ENCODE measurements at regions not wholly inside any gene's neighbourhood (a gene's known extent, or its start where the extent isn't known, plus 50 kb on each side); places are given as distances from the start of the nearest gene placed in this dataset.
"Not testable (repeated sequence)": the region's sequence is repeated elsewhere in the genome, so short reads cannot be mapped to it uniquely, and the experiment has no call there.

DNA sequence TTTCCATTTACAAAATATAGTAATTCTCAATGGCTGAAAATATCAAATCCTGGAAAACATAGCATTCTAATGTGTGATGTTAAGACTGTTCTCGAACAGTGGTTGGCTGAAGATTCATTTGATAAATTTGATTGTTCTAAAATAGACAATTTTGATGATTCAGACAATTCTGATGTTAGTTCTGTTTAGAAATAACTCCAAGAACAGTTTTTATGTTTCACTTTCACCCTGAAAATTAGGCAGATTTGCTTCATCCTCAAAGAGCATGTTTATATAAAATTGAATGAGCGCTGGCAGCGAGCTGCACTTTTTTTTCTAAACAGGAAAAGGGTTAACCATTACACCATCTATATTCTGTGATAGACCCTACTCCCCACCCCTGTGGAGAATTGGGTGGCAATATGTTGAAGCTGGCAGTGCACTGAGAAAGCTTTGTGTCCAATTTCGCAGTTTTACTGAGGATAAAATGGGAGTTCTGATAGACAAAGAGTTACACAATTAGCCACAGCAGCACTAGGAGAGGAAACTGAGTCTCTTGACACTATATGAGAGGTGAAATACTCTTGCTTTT is 69.6 kb upstream of the TMED7 start:
- Histone ChIP-seq H3K4me1 (ENCODE audit: control insufficient read depth in 2 of 2, insufficient read depth in 2 of 2, low read length in 2 of 2) (no peaks in the 10 kb centered on the region), H3K36me3 (replicated peaks in 1 of 2; ENCODE audit: control extremely low read depth in 1 of 2, control insufficient read depth in 1 of 2, extremely low read depth in 1 of 2, insufficient read depth in 2 of 2, low read length in 1 of 2) (no peaks in the 10 kb centered on the region), H2AFZ (ENCODE audit: insufficient read depth, low read depth, low read length, poor library complexity, severe bottlenecking) (no peak overlapping the region), H3K4me2 (replicated peaks; ENCODE audit: low read depth, low read length, poor library complexity, severe bottlenecking) (no peak overlapping the region), H3K27me3 (replicated peaks in 1 of 4; ENCODE audit: control extremely low read depth in 1 of 4, control insufficient read depth in 3 of 4, insufficient read depth in 4 of 4, low read length in 3 of 4) (peaks cover 0 to 3% (median 1%) of the 10 kb centered on the region in 4 experiments), H3K9me3 (ENCODE audit: control extremely low read depth in 1 of 3, control insufficient read depth in 2 of 3, insufficient read depth in 1 of 3, low read length in 2 of 3) (no peaks in the 10 kb centered on the region), H3K4me3 (ENCODE audit: control extremely low read depth in 1 of 5, extremely low read depth in 1 of 5, insufficient read depth in 1 of 5, low read depth in 2 of 5, low read length in 4 of 5) (no peak overlapping the region), H3K27ac (ENCODE audit: low read length in 2 of 2) (no peak overlapping the region), H3K9ac (ENCODE audit: low read length) (no peak overlapping the region), H3K79me2 (ENCODE audit: control insufficient read depth, insufficient read depth, low read length) (no peaks in the 10 kb centered on the region), H4K20me1 (ENCODE audit: control insufficient read depth, insufficient read depth, low read length, poor library complexity, severe bottlenecking) (no peaks in the 10 kb centered on the region)
- Mint-ChIP-seq H3K9me3 (ENCODE audit: insufficient read depth) (no peaks in the 10 kb centered on the region), H3K4me3 (no peak overlapping the region), H3K27ac (no peak overlapping the region), H3K4me1 (no peaks in the 10 kb centered on the region), H3K27me3 (peaks cover 13% of the 10 kb centered on the region)
- no peak for DNase-seq
- TF ChIP-seq, protein P1, sequence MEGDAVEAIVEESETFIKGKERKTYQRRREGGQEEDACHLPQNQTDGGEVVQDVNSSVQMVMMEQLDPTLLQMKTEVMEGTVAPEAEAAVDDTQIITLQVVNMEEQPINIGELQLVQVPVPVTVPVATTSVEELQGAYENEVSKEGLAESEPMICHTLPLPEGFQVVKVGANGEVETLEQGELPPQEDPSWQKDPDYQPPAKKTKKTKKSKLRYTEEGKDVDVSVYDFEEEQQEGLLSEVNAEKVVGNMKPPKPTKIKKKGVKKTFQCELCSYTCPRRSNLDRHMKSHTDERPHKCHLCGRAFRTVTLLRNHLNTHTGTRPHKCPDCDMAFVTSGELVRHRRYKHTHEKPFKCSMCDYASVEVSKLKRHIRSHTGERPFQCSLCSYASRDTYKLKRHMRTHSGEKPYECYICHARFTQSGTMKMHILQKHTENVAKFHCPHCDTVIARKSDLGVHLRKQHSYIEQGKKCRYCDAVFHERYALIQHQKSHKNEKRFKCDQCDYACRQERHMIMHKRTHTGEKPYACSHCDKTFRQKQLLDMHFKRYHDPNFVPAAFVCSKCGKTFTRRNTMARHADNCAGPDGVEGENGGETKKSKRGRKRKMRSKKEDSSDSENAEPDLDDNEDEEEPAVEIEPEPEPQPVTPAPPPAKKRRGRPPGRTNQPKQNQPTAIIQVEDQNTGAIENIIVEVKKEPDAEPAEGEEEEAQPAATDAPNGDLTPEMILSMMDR (IDR thresholded peaks at IDR 0.05), result no peak
- TF ChIP-seq EZH2 (IDR thresholded peaks at IDR 0.05; ENCODE audit: borderline replicate concordance, insufficient read depth, low read depth, low read length, poor library complexity, severe bottlenecking), result no peak
- intact Hi-C loops (cut with micrococcal nuclease), result no loop called here
- POLR2A ChIA-PET, result no interaction called here
- no peak for ATAC-seq (ENCODE audit: low read depth)
- CTCF ChIA-PET, result no interaction called here
- no CpG with 5 or more reads among the region's 4 CpGs for WGBS (ENCODE audit: insufficient coverage)

DNA sequence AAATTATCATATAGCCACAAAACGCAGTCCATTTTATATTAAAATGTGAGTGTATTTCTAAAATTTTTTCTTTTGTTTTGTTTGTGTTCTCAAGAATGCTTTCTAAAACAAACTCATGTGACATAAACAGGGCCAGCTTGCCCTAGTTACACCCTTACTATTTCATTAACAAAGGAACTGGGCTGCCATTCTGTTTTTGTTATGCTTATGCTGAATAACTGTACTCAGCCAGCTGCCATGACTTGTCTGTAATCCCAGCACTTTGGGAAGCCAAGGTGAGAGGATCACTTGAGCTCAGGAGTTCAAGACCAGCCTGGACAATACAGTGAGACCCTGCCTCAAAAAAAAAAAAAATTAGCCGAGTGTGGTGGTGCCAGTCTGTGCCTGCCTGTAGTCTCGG is 66.0 kb upstream of the TMED7 start:
- H3K4me3 Mint-ChIP-seq; H3K4me1 ChIP-seq (ENCODE audit: control insufficient read depth in 2 of 2, insufficient read depth in 2 of 2, low read length in 2 of 2); POLR2A ChIA-PET; H3K27ac ChIP-seq (ENCODE audit: low read length in 2 of 2); H3K79me2 ChIP-seq (ENCODE audit: control insufficient read depth, insufficient read depth, low read length); H2AFZ ChIP-seq (ENCODE audit: insufficient read depth, low read depth, low read length, poor library complexity, severe bottlenecking); CTCF ChIA-PET; intact Hi-C loops (cut with micrococcal nuclease); H3K27ac Mint-ChIP-seq; DNase-seq; H3K9me3 ChIP-seq (ENCODE audit: control extremely low read depth in 1 of 3, control insufficient read depth in 2 of 3, insufficient read depth in 1 of 3, low read length in 2 of 3); H3K9ac ChIP-seq (ENCODE audit: low read length); H3K4me3 ChIP-seq (ENCODE audit: control extremely low read depth in 1 of 5, extremely low read depth in 1 of 5, insufficient read depth in 1 of 5, low read depth in 2 of 5, low read length in 4 of 5); H3K9me3 Mint-ChIP-seq (ENCODE audit: insufficient read depth); H3K36me3 ChIP-seq (replicated peaks in 1 of 2; ENCODE audit: control extremely low read depth in 1 of 2, control insufficient read depth in 1 of 2, extremely low read depth in 1 of 2, insufficient read depth in 2 of 2, low read length in 1 of 2); H3K27me3 ChIP-seq (replicated peaks in 1 of 4; ENCODE audit: control extremely low read depth in 1 of 4, control insufficient read depth in 3 of 4, insufficient read depth in 4 of 4, low read length in 3 of 4); ATAC-seq (ENCODE audit: low read depth); H4K20me1 ChIP-seq (ENCODE audit: control insufficient read depth, insufficient read depth, low read length, poor library complexity, severe bottlenecking); H3K4me1 Mint-ChIP-seq; H3K4me2 ChIP-seq (replicated peaks; ENCODE audit: low read depth, low read length, poor library complexity, severe bottlenecking): not testable (repeated sequence)
- peaks cover 19% of the 10 kb centered on the region for H3K27me3 Mint-ChIP-seq
- WGBS (ENCODE audit: insufficient coverage), result no CpG with 5 or more reads among the region's 3 CpGs
